PC-9 (cell line): ENCODE measurements at regions not wholly inside any gene's neighbourhood (a gene's known extent, or its start where the extent isn't known, plus 50 kb on each side); places are given as distances from the start of the nearest gene placed in this dataset.

ENCODE experiments used
- CTCF ChIP-seq: fragments of 200-600 bp; sonication (generic); conservative IDR thresholded peaks from 2 replicates; pipeline ENCODE4 v1.6.1; 2017; ENCODE audit warnings: mixed run types, antibody characterized with exemption, mild to moderate bottlenecking, moderate library complexity
- EZH2 ChIP-seq: fragments of 200-600 bp; sonication (generic); IDR thresholded peaks from 2 replicates; pipeline ENCODE4 v1.8.0; 2017; ENCODE audit warnings: antibody characterized with exemption, low read depth

- no peak for TF ChIP-seq CTCF
- no peak for TF ChIP-seq EZH2
Measured at GRCh38 chr9:24479361-24480059, 66.2 kb downstream of the IZUMO3 start.
